WTC11 (cell line): ENCODE measurements at regions not wholly inside any gene's neighbourhood (a gene's known extent, or its start where the extent isn't known, plus 50 kb on each side); places are given as distances from the start of the nearest gene placed in this dataset.

Source experiments
- ATAC-seq: fragments of 200-7000 bp; cut with Tn5 transposase; 2 replicates; pipeline ENCODE4 v1.10.0; 2021; ENCODE audit warnings: mild to moderate bottlenecking, moderate library complexity
- CTCF ChIA-PET: fragments of 300-600 bp; sonication (Branson Sonifier 250); formaldehyde crosslinking; loops from one replicate; lab custom pipeline; 2021; ENCODE audit warnings: antibody characterized with exemption; lab: Charles Lee
- POLR2A ChIA-PET: fragments of 350-600 bp; sonication (Branson Sonifier 250); formaldehyde crosslinking; loops from one replicate; lab custom pipeline; 2021; ENCODE audit warnings: antibody characterized with exemption; lab: Charles Lee
- DNase-seq: peaks from one replicate; pipeline ENCODE4 v3.0.0; 2021; ENCODE audit warnings: low spot score
- H3K27ac Mint-ChIP-seq: 2 replicates; pipeline ENCODE4 v1.8.0; 2021; ENCODE audit warnings: mixed read lengths
- H3K27me3 Mint-ChIP-seq: 2 replicates; pipeline ENCODE4 v1.8.0; 2021; ENCODE audit warnings: low read depth, mild to moderate bottlenecking, moderate library complexity, mixed read lengths
- H3K36me3 Mint-ChIP-seq: 2 replicates; pipeline ENCODE4 v1.8.0; 2021; ENCODE audit warnings: mixed read lengths
- H3K4me1 Mint-ChIP-seq: 2 replicates; pipeline ENCODE4 v1.8.0; 2022; ENCODE audit warnings: mixed read lengths
- H3K4me3 Mint-ChIP-seq: 2 replicates; pipeline ENCODE4 v1.8.0; 2021; ENCODE audit warnings: mild to moderate bottlenecking, moderate library complexity, mixed read lengths
- H3K9me3 Mint-ChIP-seq: 2 replicates; pipeline ENCODE4 v1.8.0; 2021; ENCODE audit warnings: mixed read lengths
- AR ChIP-seq: fragments of 250-450 bp; sonication (Bioruptor Pico); IDR thresholded peaks from 2 replicates; pipeline ENCODE4 v1.9.0; 2021; ENCODE audit warnings: mild to moderate bottlenecking
- CREM ChIP-seq: sonication (generic); formaldehyde crosslinking; IDR thresholded peaks from 2 replicates; pipeline ENCODE4 v1.8.1; 2022; ENCODE audit warnings: mild to moderate bottlenecking, missing genetic modification reagents, moderate library complexity
- ELF4 ChIP-seq: sonication (generic); formaldehyde crosslinking; IDR thresholded peaks from 2 replicates; pipeline ENCODE4 v1.8.1; 2022; ENCODE audit warnings: low read depth, mild to moderate bottlenecking, moderate library complexity, missing genetic modification reagents
- EMX1 ChIP-seq: fragments of 250-450 bp; sonication (Bioruptor Pico); IDR thresholded peaks from 2 replicates; pipeline ENCODE4 v1.8.0; 2021; ENCODE audit warnings: mild to moderate bottlenecking
- ETV6 ChIP-seq: sonication (generic); formaldehyde crosslinking; IDR thresholded peaks from 2 replicates; pipeline ENCODE4 v1.8.1; 2022; ENCODE audit warnings: mild to moderate bottlenecking, missing genetic modification reagents
- GRHL2 ChIP-seq: fragments of 250-450 bp; sonication (Bioruptor Pico); IDR thresholded peaks from 2 replicates; pipeline ENCODE4 v1.8.0; 2022; ENCODE audit warnings: mild to moderate bottlenecking, moderate library complexity; ENCODE audit not compliant: insufficient replicate concordance, severe bottlenecking
- HMGA2 ChIP-seq: fragments of 250-450 bp; sonication (Bioruptor Pico); IDR thresholded peaks from 2 replicates; pipeline ENCODE4 v1.4.0; 2021; ENCODE audit warnings: mild to moderate bottlenecking, moderate library complexity
- KAT7 ChIP-seq: sonication (generic); formaldehyde crosslinking; IDR thresholded peaks from 2 replicates; pipeline ENCODE4 v1.8.1; 2023; ENCODE audit warnings: missing genetic modification reagents, mild to moderate bottlenecking, borderline replicate concordance
- MAX ChIP-seq: sonication (generic); formaldehyde crosslinking; IDR thresholded peaks from 2 replicates; pipeline ENCODE4 v1.8.0; 2022; ENCODE audit warnings: mild to moderate bottlenecking, missing genetic modification reagents
- RELA ChIP-seq: sonication (generic); formaldehyde crosslinking; IDR thresholded peaks from 2 replicates; pipeline ENCODE4 v1.8.1; 2022; ENCODE audit warnings: missing genetic modification reagents, mild to moderate bottlenecking, borderline replicate concordance
- RORB ChIP-seq: fragments of 250-450 bp; sonication (Bioruptor Pico); IDR thresholded peaks from 2 replicates; pipeline ENCODE4 v1.9.0; 2021; ENCODE audit warnings: mild to moderate bottlenecking
- TEAD1 ChIP-seq: sonication (generic); formaldehyde crosslinking; IDR thresholded peaks from 2 replicates; pipeline ENCODE4 v1.8.0; 2022; ENCODE audit warnings: mild to moderate bottlenecking, missing genetic modification reagents
- TEAD4 ChIP-seq: sonication (generic); formaldehyde crosslinking; IDR thresholded peaks from 2 replicates; pipeline ENCODE4 v1.8.0; 2022; ENCODE audit warnings: mild to moderate bottlenecking, missing genetic modification reagents
- ZNF138 ChIP-seq: sonication (generic); formaldehyde crosslinking; conservative IDR thresholded peaks from 2 replicates; pipeline ENCODE4 v1.8.1; 2022; ENCODE audit warnings: mild to moderate bottlenecking, moderate library complexity, missing genetic modification reagents
- ZNF232 ChIP-seq: sonication (generic); formaldehyde crosslinking; IDR thresholded peaks from 2 replicates; pipeline ENCODE4 v1.8.0; 2022; ENCODE audit warnings: mild to moderate bottlenecking, missing genetic modification reagents
- ZNF281 ChIP-seq: sonication (generic); formaldehyde crosslinking; IDR thresholded peaks from 2 replicates; pipeline ENCODE4 v1.8.0; 2023; ENCODE audit warnings: mild to moderate bottlenecking, missing genetic modification reagents
- ZNF396 ChIP-seq: fragments of 250-450 bp; sonication (Bioruptor Pico); IDR thresholded peaks from 2 replicates; pipeline ENCODE4 v1.8.0; 2021; ENCODE audit warnings: mild to moderate bottlenecking, moderate library complexity, borderline replicate concordance
- ZNF416 ChIP-seq: fragments of 250-450 bp; sonication (Bioruptor Pico); IDR thresholded peaks from 2 replicates; pipeline ENCODE4 v1.9.0; 2021; ENCODE audit warnings: mild to moderate bottlenecking, inconsistent platforms
- ZNF671 ChIP-seq: fragments of 250-450 bp; sonication (Bioruptor Pico); IDR thresholded peaks from 2 replicates; pipeline ENCODE4 v1.8.0; 2021; ENCODE audit warnings: mild to moderate bottlenecking
- TF ChIP-seq, protein P1 (sequence below): sonication (generic); formaldehyde crosslinking; IDR thresholded peaks from 2 replicates; pipeline ENCODE4 v1.8.1; 2022; ENCODE audit warnings: low read depth, missing genetic modification reagents, borderline replicate concordance
- TF ChIP-seq, protein P2 (sequence below): sonication (generic); formaldehyde crosslinking; IDR thresholded peaks from 2 replicates; pipeline ENCODE4 v1.8.1; 2023; ENCODE audit warnings: mild to moderate bottlenecking, missing genetic modification reagents, moderate library complexity
- TF ChIP-seq, protein P3 (sequence below): sonication (generic); formaldehyde crosslinking; IDR thresholded peaks from 2 replicates; pipeline ENCODE4 v1.8.1; 2022; ENCODE audit warnings: mild to moderate bottlenecking, moderate library complexity, missing genetic modification reagents

DNA sequence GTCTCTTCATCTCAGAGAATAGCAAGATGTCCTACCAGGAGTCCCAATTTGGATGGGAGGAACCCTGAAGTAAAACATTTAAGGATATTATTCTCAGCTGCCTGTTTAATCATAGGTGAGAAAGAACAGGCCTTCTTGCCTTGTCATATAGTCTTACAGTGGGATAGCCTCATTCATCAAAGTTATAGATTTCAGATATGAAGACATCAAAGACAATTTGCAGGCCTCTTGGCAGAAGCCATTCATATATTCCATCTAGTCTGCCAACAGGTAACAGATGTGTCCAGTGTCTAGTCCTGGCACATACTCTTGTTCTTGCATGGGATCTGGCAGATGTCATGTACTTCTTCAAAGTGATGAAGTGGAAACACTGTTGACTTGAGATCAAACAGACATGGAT lies 601.3 kb upstream of the GHITM start (continued):
- no peak for TF ChIP-seq EMX1
- TF ChIP-seq TEAD1 (CRISPR knock-in tag), result no peak

DNA sequence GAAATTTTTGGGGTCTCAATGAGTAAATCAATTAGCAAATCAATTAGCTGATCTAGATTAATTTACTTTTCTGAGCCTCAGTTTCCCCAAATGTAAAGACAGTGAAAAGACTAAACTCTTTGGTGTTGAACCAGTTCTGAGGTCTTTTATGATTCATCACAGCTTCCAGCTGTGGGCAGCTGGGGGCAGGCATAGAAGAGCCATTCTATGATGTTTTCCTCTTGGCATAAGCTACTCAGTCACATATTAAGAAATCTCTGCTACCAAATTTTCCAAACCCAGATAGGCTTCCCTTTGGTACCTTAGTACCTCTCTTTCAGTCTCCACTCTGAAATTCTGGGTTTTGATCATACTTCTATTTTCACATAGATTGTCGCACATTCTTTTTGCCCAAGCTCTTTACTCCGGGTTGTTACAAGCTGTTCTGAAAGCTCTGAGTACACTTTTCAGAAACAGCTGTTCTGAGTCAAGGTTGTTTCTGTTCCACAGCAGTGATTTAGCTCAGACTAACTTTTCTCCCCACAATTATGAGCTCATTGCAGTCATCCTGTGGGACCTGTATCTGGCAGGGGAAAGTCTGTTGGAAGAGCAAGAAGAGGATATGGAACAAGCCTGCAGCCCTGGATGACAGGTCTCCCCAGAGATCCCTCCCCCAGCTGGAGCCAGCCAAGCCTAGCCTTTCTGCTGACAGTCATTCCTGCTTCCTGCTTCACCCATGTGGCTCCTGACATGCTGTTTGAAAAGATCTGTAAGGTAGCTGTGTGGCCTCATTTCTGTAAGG lies 599.6 kb upstream of the GHITM start:
- H3K36me3 Mint-ChIP-seq, result no peaks in the 10 kb centered on the region
- TF ChIP-seq RORB (CRISPR knock-in tag) (no peak), AR (CRISPR knock-in tag) (no peak), ELF4 (CRISPR knock-in tag) (no peak), EMX1 (no peak), ZNF416 (no peak), MAX (no peak), KAT7 (CRISPR knock-in tag) (no peak), RELA (no peak), CREM (CRISPR knock-in tag) (no peak)
- TF ChIP-seq, protein P1, sequence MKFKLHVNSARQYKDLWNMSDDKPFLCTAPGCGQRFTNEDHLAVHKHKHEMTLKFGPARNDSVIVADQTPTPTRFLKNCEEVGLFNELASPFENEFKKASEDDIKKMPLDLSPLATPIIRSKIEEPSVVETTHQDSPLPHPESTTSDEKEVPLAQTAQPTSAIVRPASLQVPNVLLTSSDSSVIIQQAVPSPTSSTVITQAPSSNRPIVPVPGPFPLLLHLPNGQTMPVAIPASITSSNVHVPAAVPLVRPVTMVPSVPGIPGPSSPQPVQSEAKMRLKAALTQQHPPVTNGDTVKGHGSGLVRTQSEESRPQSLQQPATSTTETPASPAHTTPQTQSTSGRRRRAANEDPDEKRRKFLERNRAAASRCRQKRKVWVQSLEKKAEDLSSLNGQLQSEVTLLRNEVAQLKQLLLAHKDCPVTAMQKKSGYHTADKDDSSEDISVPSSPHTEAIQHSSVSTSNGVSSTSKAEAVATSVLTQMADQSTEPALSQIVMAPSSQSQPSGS (CRISPR knock-in tag), result no peak
- TF ChIP-seq, protein P2, sequence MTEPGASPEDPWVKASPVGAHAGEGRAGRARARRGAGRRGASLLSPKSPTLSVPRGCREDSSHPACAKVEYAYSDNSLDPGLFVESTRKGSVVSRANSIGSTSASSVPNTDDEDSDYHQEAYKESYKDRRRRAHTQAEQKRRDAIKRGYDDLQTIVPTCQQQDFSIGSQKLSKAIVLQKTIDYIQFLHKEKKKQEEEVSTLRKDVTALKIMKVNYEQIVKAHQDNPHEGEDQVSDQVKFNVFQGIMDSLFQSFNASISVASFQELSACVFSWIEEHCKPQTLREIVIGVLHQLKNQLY (CRISPR knock-in tag), result no peak
- TF ChIP-seq, all 79 proteins: peak for 0
- DNase-seq, result no peak
- ChIA-PET CTCF (interaction anchor here (1.9 to 2.5 kb wide), 2 partner anchors 23 to 331 kb away, joined by 8 to 14 read pairs; no protein-coding TSS in a partner anchor), POLR2A (no interaction called here)
- Mint-ChIP-seq H3K9me3 (no peaks in the 10 kb centered on the region), H3K4me1 (peaks cover 35% of the 10 kb centered on the region), H3K4me3 (no peak overlapping the region), H3K27me3 (peaks cover 22% of the 10 kb centered on the region), H3K27ac (no peak overlapping the region)
- peak; percentile 86 for ATAC-seq

DNA sequence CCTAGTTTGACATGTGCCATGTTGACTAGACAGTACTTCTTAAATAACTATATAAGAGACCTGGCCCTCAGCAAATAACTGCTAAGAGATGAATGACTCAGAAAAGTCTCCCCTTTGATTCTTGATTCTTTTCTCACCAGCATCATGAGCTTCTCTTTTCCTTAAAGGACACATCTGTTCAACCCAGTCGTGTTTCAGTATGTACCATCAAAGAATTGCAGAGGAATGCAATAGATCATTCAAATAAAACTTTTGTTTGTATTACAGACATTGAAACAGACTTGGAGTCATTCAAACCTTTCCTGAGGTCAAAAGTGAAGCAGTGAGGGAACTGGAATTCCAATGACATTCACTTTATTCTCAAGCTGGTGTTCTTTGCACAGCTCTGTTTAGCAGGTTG lies 598.3 kb upstream of the GHITM start:
- ChIA-PET POLR2A (no interaction called here), CTCF (interaction anchor here (2.5 kb wide), 1 partner anchor 330 kb away, joined by 14 read pairs; no protein-coding TSS in a partner anchor)
- Mint-ChIP-seq H3K27ac (no peak overlapping the region), H3K27me3 (peaks cover 22% of the 10 kb centered on the region), H3K4me1 (peaks cover 36% of the 10 kb centered on the region), H3K9me3 (no peaks in the 10 kb centered on the region), H3K36me3 (no peaks in the 10 kb centered on the region), H3K4me3 (no peak overlapping the region)
- DNase-seq (no peak), ATAC-seq (no peak)
- TF ChIP-seq TEAD1 (CRISPR knock-in tag) (no peak), ZNF396 (CRISPR knock-in tag) (no peak), ZNF671 (CRISPR knock-in tag) (no peak), MAX (no peak), ZNF232 (no peak), GRHL2 (no peak), HMGA2 (CRISPR knock-in tag) (no peak), ZNF138 (CRISPR knock-in tag) (no peak), RORB (CRISPR knock-in tag) (no peak), ETV6 (CRISPR knock-in tag) (no peak), TEAD4 (CRISPR knock-in tag) (no peak), CREM (CRISPR knock-in tag) (no peak), ZNF281 (CRISPR knock-in tag) (no peak)
- TF ChIP-seq, protein P3, sequence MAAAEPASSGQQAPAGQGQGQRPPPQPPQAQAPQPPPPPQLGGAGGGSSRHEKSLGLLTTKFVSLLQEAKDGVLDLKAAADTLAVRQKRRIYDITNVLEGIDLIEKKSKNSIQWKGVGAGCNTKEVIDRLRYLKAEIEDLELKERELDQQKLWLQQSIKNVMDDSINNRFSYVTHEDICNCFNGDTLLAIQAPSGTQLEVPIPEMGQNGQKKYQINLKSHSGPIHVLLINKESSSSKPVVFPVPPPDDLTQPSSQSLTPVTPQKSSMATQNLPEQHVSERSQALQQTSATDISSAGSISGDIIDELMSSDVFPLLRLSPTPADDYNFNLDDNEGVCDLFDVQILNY, result no peak
